GM23338 (cell line): ENCODE measurements at regions not wholly inside any gene's neighbourhood (a gene's known extent, or its start where the extent isn't known, plus 50 kb on each side); places are given as distances from the start of the nearest gene placed in this dataset.
A peak's percentile ranks its signal among the peaks of the same experiment; 100 is the strongest.

Source experiments
- ATAC-seq: fragments of 200-7000 bp; cut with Tn5 transposase; 3 replicates; pipeline ENCODE4 v1.9.1; 2020
- DNase-seq: peaks from one replicate; pipeline ENCODE4 v3.0.0-alpha.2; 2015; ENCODE audit warnings: low spot score
- H2AFZ ChIP-seq: fragments of 200-600 bp; sonication (generic); 2 replicates; pipeline ENCODE4 v1.8.0; 2016; ENCODE audit warnings: antibody characterized with exemption, mild to moderate bottlenecking, moderate library complexity
- H3F3A ChIP-seq: fragments of 200-600 bp; sonication (generic); replicated peaks from 2 replicates; pipeline ENCODE4 v1.8.0; 2017; ENCODE audit warnings: antibody characterized with exemption, mixed run types, low read depth
- H3K27ac ChIP-seq: fragments of 200-600 bp; sonication (generic); 2 replicates; pipeline ENCODE4 v1.6.1; 2016; ENCODE audit warnings: low read depth
- H3K27me3 ChIP-seq: fragments of 200-600 bp; sonication (generic); 2 replicates; pipeline ENCODE4 v1.8.0; 2016; ENCODE audit warnings: mild to moderate bottlenecking, mixed run types, moderate library complexity; ENCODE audit not compliant: insufficient read depth
- H3K36me3 ChIP-seq: fragments of 200-600 bp; sonication (generic); 2 replicates; pipeline ENCODE4 v1.8.0; 2016; ENCODE audit warnings: mild to moderate bottlenecking; ENCODE audit not compliant: insufficient read depth
- H3K4me1 ChIP-seq: fragments of 200-600 bp; sonication (generic); 2 replicates; pipeline ENCODE4 v1.8.0; 2016; ENCODE audit warnings: mild to moderate bottlenecking, moderate library complexity; ENCODE audit not compliant: insufficient read depth
- H3K4me2 ChIP-seq: fragments of 200-600 bp; sonication (generic); 2 replicates; pipeline ENCODE4 v1.7.1; 2017; ENCODE audit warnings: mixed run types
- H3K4me3 ChIP-seq: fragments of 200-600 bp; sonication (generic); 2 replicates; pipeline ENCODE4 v1.6.1; 2016; ENCODE audit warnings: mixed run types
- H3K79me2 ChIP-seq: fragments of 200-600 bp; sonication (generic); replicated peaks from 2 replicates; pipeline ENCODE4 v1.8.0; 2017; ENCODE audit warnings: mild to moderate bottlenecking; ENCODE audit not compliant: insufficient read depth
- H3K9me2 ChIP-seq: fragments of 200-600 bp; sonication (generic); 2 replicates; pipeline ENCODE4 v1.8.0; 2017; ENCODE audit not compliant: insufficient read depth
- H4K20me1 ChIP-seq: fragments of 200-600 bp; sonication (generic); replicated peaks from 2 replicates; pipeline ENCODE4 v1.8.0; 2017; ENCODE audit warnings: mild to moderate bottlenecking; ENCODE audit not compliant: insufficient read depth
- H3K27ac Mint-ChIP-seq: 2 replicates; pipeline ENCODE4 v1.8.0; 2020; ENCODE audit warnings: inconsistent platforms, mild to moderate bottlenecking, moderate library complexity, mixed read lengths
- H3K27me3 Mint-ChIP-seq: 3 replicates; pipeline ENCODE4 v1.8.0; 2022; ENCODE audit warnings: low read depth, mild to moderate bottlenecking, moderate library complexity, mixed read lengths, inconsistent platforms; ENCODE audit not compliant: insufficient read depth, poor library complexity
- H3K36me3 Mint-ChIP-seq: 3 replicates; pipeline ENCODE4 v1.8.0; 2021; ENCODE audit warnings: low read depth, mild to moderate bottlenecking, inconsistent platforms, moderate library complexity, mixed read lengths
- H3K4me1 Mint-ChIP-seq: 3 replicates; pipeline ENCODE4 v1.8.0; 2020; ENCODE audit warnings: mild to moderate bottlenecking, inconsistent platforms, mixed read lengths
- H3K4me3 Mint-ChIP-seq: 3 replicates; pipeline ENCODE4 v1.8.0; 2021; ENCODE audit warnings: moderate library complexity, mild to moderate bottlenecking, inconsistent platforms, mixed read lengths
- H3K9me3 Mint-ChIP-seq: 3 replicates; pipeline ENCODE4 v1.8.0; 2020; ENCODE audit warnings: moderate library complexity, mild to moderate bottlenecking, inconsistent platforms, mixed read lengths
- CREB1 ChIP-seq: fragments of 250-450 bp; sonication (Bioruptor Pico); IDR thresholded peaks from 2 replicates; pipeline ENCODE4 v1.5.0; 2020; ENCODE audit warnings: low read depth, mild to moderate bottlenecking, moderate library complexity
- ETS1 ChIP-seq: IDR thresholded peaks from 2 replicates; pipeline ENCODE4 v1.6.1; 2016; ENCODE audit warnings: antibody characterized with exemption
- EZH2 ChIP-seq: fragments of 200-600 bp; sonication (generic); IDR thresholded peaks from one replicate; pipeline ENCODE4 v1.8.0; 2017; ENCODE audit warnings: antibody characterized with exemption, mild to moderate bottlenecking, low read depth; ENCODE audit not compliant: unreplicated experiment
- EZH2phosphoT487 ChIP-seq: fragments of 200-600 bp; sonication (generic); IDR thresholded peaks from one replicate; pipeline ENCODE4 v1.8.1; 2018; ENCODE audit warnings: antibody characterized with exemption; ENCODE audit not compliant: unreplicated experiment
- JUNB ChIP-seq: IDR thresholded peaks from one replicate; pipeline ENCODE4 v1.6.1; 2016; ENCODE audit warnings: antibody characterized with exemption; ENCODE audit not compliant: unreplicated experiment
- NANOG ChIP-seq: IDR thresholded peaks from 2 replicates; pipeline ENCODE4 v1.6.1; 2016; ENCODE audit warnings: antibody characterized with exemption, borderline replicate concordance
- POLR2AphosphoS5 ChIP-seq: IDR thresholded peaks from 2 replicates; pipeline ENCODE4 v1.6.1; 2016; ENCODE audit warnings: antibody characterized with exemption, low read depth
- STAT1 ChIP-seq: IDR thresholded peaks from one replicate; pipeline ENCODE4 v1.6.1; 2016; ENCODE audit warnings: antibody characterized with exemption; ENCODE audit not compliant: unreplicated experiment
- ZNF114 ChIP-seq: fragments of 250-450 bp; sonication (Bioruptor Pico); IDR thresholded peaks from 2 replicates; pipeline ENCODE4 v1.5.0; 2020; ENCODE audit warnings: mild to moderate bottlenecking, moderate library complexity
- ZNF331 ChIP-seq: fragments of 250-450 bp; sonication (Bioruptor Pico); IDR thresholded peaks from 2 replicates; pipeline ENCODE4 v1.5.0; 2020; ENCODE audit warnings: low read depth, mild to moderate bottlenecking, moderate library complexity
- ZNF462 ChIP-seq: fragments of 250-450 bp; sonication (Bioruptor Pico); IDR thresholded peaks from 2 replicates; pipeline ENCODE4 v1.5.0; 2020; ENCODE audit warnings: mild to moderate bottlenecking, moderate library complexity
- TF ChIP-seq, protein P1 (sequence below): IDR thresholded peaks from one replicate; pipeline ENCODE4 v1.6.1; 2018; ENCODE audit warnings: antibody characterized with exemption; ENCODE audit not compliant: unreplicated experiment
- TF ChIP-seq, protein P2 (sequence below), 2 experiments: fragments of 200-600 bp in 1 of 2; sonication (generic) in 1 of 2; conservative IDR thresholded peaks; 2 replicates each; pipeline versions ENCODE4 v1.5.1 to v1.6.1; 2016 to 2017; ENCODE audit warnings: antibody characterized with exemption in 2 of 2, low read depth in 2 of 2, mild to moderate bottlenecking in 2 of 2, moderate library complexity in 1 of 2

DNA sequence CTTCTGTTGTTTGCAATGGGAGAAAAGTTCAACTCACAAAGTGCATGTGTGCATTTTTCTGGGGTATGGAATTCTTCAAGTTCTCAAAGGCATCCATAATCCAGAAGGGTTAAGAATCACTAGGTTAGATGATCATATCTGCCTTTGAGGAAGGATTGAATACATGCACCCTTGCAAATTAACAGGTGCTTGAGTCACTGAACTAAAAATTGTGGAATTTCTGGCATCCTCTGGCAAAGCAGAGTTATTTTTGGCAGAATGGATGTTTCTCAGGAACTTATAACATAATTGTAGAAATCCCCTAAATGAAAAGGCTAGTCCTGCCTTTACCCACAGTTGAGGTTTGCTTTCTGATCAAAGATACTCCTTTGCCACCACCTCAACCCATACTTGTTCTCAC is 136.5 kb upstream of the DYRK2 start:
- no peak for DNase-seq
- no peaks in the 10 kb centered on the region for H3F3A ChIP-seq
- no peaks in the 10 kb centered on the region for H3K79me2 ChIP-seq
- H3K4me2 ChIP-seq, result no peak overlapping the region
- H3K27me3 ChIP-seq, result no peaks in the 10 kb centered on the region
- H3K27ac ChIP-seq, result no peak overlapping the region
- no peak overlapping the region for H3K4me3 ChIP-seq
- H2AFZ ChIP-seq, result 0 out of 2 replicates have a peak overlapping the region, but pooled peaks have one; percentile 44
- peaks cover 17% of the 10 kb centered on the region for H3K4me1 Mint-ChIP-seq
- H3K36me3 Mint-ChIP-seq, result no peaks in the 10 kb centered on the region
- H4K20me1 ChIP-seq, result no peaks in the 10 kb centered on the region
- no peaks in the 10 kb centered on the region for H3K9me3 Mint-ChIP-seq
- 0 out of 2 replicates have a peak, but pooled peaks cover 3% of the 10 kb centered on the region for H3K4me1 ChIP-seq
- H3K4me3 Mint-ChIP-seq, result no peak overlapping the region
- peaks cover 3% of the 10 kb centered on the region; the same call in 1 of the 2 replicates for H3K9me2 ChIP-seq
- H3K27ac Mint-ChIP-seq, result no peak overlapping the region
- H3K27me3 Mint-ChIP-seq, result peaks cover 8% of the 10 kb centered on the region
- TF ChIP-seq EZH2 (no peak), ZNF331 (CRISPR knock-in tag) (no peak), ZNF462 (CRISPR knock-in tag) (no peak), CREB1 (no peak), POLR2AphosphoS5 (no peak), EZH2phosphoT487 (no peak), STAT1 (no peak), NANOG (no peak), ETS1 (no peak), JUNB (no peak), ZNF114 (CRISPR knock-in tag) (no peak)
- TF ChIP-seq, protein P1, sequence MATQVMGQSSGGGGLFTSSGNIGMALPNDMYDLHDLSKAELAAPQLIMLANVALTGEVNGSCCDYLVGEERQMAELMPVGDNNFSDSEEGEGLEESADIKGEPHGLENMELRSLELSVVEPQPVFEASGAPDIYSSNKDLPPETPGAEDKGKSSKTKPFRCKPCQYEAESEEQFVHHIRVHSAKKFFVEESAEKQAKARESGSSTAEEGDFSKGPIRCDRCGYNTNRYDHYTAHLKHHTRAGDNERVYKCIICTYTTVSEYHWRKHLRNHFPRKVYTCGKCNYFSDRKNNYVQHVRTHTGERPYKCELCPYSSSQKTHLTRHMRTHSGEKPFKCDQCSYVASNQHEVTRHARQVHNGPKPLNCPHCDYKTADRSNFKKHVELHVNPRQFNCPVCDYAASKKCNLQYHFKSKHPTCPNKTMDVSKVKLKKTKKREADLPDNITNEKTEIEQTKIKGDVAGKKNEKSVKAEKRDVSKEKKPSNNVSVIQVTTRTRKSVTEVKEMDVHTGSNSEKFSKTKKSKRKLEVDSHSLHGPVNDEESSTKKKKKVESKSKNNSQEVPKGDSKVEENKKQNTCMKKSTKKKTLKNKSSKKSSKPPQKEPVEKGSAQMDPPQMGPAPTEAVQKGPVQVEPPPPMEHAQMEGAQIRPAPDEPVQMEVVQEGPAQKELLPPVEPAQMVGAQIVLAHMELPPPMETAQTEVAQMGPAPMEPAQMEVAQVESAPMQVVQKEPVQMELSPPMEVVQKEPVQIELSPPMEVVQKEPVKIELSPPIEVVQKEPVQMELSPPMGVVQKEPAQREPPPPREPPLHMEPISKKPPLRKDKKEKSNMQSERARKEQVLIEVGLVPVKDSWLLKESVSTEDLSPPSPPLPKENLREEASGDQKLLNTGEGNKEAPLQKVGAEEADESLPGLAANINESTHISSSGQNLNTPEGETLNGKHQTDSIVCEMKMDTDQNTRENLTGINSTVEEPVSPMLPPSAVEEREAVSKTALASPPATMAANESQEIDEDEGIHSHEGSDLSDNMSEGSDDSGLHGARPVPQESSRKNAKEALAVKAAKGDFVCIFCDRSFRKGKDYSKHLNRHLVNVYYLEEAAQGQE, result no peak
- TF ChIP-seq, protein P2, sequence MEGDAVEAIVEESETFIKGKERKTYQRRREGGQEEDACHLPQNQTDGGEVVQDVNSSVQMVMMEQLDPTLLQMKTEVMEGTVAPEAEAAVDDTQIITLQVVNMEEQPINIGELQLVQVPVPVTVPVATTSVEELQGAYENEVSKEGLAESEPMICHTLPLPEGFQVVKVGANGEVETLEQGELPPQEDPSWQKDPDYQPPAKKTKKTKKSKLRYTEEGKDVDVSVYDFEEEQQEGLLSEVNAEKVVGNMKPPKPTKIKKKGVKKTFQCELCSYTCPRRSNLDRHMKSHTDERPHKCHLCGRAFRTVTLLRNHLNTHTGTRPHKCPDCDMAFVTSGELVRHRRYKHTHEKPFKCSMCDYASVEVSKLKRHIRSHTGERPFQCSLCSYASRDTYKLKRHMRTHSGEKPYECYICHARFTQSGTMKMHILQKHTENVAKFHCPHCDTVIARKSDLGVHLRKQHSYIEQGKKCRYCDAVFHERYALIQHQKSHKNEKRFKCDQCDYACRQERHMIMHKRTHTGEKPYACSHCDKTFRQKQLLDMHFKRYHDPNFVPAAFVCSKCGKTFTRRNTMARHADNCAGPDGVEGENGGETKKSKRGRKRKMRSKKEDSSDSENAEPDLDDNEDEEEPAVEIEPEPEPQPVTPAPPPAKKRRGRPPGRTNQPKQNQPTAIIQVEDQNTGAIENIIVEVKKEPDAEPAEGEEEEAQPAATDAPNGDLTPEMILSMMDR (conservative IDR thresholded peaks at IDR 0.05; ENCODE audit: low read depth in 2 of 2), result no peak
- no peaks in the 10 kb centered on the region for H3K36me3 ChIP-seq
- no peak for ATAC-seq
